Inflammatory macrophage (primary cell): ENCODE measurements at regions not wholly inside any gene's neighbourhood (a gene's known extent, or its start where the extent isn't known, plus 50 kb on each side); places are given as distances from the start of the nearest gene placed in this dataset.
"Not testable (repeated sequence)": the region's sequence is repeated elsewhere in the genome, so short reads cannot be mapped to it uniquely, and the experiment has no call there.

Source experiments
- DNase-seq, 2 donors: peaks; one replicate each; pipeline ENCODE4 v3.0.0-alpha.2; 2020 to 2022

DNA sequence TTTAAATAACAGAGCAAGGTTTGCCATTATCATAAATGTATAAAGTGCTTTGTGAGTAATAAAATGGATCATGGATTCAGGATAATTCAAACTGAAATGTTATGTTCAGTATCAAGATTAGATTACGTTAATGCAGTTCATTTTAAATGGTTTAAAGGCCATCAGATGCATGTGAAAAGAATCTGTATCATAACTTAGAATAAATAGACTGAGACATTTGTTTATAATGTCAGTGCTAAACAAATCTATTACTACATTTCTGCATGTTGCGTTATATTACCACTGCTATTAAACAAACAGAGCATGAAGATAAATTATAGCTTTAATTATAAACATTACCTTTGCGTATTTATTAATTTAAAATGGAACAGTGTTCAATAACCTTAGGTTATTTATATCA, 160.2 kb downstream of the TOX3 start:
- no peak for DNase-seq

DNA sequence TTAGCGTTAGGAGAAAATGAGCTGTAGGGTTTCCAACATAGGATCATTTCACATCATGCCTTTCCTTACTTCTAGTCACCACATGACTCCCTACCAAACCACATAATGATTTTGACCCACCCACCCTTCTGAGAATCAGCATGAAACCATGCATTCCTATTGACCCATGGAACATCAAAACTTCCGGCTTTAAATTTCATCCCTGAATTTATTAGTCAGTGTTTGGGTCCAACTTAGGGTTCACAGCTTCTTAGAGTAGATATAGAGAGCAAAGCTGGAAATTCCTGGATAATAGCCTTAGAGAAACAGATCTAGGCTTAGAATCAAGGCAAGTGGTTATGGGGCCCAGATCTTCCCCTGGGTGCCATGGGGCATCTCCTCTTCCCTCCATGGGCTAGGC, 162.6 kb downstream of the TOX3 start:
- DNase-seq: no peak

DNA sequence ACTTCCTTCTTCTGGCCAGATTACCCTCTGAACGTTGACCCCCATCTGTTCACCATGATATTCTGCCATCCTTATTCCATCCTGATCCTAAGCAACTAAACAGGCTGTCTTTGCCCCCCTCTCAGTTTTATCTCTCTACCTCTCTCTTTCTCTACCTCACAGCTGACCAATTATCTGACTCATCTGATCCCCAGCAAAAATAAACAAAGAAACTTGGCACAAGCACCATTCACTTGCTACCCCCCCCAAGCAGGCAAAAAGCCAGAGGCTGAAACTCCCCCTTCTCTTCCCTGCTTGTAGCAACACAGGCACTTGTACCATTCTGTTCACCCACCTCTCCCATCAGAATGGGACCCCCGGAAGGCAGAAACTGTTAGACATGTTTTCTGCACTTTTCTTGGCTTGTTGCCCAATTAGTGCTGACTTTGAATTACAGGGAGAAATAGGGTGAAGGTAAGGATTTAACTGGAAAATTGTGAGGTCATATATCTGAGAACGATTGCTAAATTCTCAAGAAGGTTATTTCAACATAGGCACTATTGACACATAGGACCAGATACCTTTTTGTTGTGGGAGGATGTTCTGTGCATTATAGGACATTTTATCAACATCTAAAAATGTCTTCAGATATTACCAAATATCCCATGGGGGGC, 163.2 kb downstream of the TOX3 start:
- DNase-seq: no peak

DNA sequence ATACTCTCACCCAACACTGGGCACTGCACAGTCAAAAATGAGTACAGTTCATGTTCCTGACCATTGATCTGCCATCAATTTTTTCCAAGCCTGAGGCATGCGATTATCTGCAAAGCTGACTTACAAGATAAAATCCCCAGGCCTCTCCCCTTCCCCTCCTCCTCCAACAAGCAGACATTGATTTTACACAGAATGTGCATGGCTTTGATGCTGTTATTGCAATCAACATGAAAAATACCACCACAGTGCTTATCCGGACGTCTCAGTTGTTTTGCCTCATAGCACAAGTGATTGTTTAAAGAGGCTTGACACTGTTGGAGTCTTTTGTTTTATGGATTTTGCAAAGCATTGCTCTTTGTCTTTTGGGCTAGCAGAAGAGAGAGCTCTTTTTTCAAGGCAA, 163.8 kb downstream of the TOX3 start:
- no peak for DNase-seq

DNA sequence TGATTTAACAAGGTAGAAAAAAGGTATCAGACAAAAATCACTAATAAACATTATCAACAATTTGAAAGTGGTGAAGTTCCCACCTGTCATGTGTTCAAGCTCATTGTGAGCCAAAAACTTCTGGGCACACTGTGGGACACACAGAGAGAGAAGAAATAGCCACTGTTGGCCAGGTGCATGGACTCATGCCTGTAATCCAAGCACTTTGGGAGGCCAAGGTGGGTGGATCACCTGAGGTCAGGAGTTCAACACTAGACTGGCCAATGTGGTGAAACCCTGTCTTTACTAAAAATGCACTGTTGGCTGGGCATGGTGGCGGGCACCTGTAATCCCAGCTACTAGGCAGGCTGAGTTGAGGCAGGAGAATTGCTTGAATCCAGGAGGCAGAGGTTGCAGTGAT, 167.4 kb downstream of the TOX3 start:
- no peak for DNase-seq

DNA sequence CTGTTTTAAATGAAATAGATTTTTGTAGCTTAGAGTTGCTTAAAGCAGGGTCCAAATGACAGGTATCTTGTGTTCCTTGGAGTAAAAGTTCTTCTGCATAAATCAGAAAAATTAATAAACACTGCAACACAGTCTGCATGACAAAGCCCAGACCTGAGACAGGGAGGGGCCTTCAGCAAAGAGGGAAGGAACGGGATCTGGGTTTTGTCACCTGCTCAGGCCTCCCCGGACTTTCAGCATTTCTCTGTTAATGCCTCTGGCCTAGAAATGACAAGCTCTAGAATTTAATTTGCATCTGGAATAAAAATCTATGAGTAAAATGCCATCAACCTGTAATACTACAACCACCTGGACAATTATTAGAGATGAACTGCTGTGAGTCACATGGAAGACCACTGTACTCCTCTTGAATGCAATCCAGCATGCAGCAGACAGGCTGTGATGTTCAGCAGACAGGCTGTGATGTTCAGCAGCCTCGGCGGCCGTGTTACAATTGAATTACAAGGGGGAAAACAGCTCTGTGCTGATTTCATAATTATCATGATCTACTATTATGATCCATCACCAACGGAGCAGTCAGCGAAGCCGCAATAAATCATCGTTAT, 170.2 kb downstream of the TOX3 start:
- no peak for DNase-seq

DNA sequence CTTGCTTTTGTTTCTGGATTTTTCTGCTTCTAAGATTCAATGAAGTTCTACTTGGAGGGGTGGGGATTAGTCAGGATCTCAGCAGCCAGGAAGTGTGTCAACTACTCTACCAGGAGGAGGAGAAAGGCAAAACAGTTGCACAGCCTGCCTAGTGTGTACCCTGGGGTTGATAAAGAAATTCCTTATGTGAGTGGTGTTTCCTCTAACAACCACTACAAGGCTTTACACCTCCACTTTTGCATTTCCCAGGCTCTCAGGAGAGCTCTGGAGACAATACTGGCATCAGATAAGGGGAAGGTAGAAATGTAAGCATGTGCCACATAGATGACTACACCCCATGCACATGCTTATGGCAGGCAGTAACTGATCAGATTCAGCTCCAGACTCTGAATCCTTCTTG, 174.6 kb downstream of the TOX3 start:
- DNase-seq: no peak

DNA sequence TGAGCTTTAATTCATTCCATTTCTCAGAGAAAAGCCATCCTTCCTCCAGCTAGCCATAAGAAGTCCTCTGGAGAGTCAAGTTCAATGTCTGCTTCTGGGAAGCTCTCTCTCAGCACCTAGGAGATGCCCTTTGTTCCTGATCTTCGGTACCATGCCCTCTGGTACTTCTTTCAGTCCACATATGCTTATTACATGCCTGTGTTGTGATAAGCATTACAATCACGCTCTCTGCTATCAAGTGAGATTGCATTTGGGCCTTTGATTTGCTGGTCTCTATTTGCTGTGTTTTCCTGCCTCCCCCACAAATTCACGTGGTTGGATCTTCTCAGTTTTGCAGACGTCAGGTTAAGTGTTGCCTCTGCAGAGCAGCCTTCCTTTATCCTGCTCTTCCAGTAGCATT, 178.1 kb downstream of the TOX3 start:
- DNase-seq: no peak

DNA sequence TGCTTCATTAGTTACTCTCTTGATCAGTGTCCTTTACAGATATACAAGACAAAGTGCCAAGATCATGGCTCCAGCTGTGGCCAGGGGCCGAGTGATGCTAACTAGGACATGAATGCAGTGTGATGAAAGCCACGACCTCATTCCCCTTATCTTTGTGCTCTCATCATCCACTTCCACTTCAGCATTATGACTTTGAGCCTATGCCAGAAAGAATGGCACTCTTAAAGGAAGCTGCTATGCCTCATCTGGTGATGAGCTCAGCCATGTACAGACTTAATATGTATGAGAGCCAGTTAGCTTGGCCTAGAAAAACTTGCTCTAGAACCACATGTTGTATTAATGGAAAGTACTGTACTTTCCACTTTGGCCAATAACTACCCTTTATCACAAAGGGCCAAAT, 179.1 kb downstream of the TOX3 start:
- DNase-seq: no peak

DNA sequence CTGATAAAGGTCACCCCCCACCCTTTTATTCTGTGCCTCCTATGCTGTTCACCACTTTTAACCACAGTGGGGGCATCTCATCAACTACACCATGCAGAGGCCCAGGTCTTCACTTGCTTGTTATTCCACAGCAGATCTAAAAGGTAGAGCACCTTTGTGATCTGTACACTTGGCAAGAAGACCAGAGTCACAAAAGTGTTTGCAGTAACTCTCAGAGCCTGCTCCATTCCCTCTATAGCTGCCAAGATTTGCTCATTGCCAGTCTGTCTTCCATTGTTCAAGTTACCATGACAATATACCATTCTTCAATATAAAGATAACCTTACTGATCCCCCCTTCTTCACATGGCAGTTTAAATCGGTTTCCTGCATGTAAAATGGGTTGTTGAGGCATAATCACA, 180.0 kb downstream of the TOX3 start:
- DNase-seq: no peak

DNA sequence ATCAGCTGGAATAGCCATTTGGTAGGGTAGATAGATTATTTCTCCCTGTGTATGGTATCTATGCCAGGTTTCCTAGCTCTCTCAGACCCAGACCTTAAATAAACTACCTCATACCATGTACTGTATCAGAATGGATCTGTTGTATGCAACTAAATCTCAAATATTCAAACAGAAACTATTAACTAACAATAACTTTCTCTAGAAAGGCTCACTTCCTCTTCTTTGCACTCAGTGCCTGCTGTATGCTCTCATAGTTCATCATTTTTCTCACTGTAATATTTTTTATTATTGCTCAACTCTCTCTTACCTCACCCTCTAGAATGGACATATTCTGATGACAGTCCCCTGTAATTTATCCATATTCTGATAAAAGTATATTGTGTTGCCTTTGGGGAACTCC, 182.4 kb downstream of the TOX3 start:
- DNase-seq: peak in 1 of 2 donors; percentile 44

DNA sequence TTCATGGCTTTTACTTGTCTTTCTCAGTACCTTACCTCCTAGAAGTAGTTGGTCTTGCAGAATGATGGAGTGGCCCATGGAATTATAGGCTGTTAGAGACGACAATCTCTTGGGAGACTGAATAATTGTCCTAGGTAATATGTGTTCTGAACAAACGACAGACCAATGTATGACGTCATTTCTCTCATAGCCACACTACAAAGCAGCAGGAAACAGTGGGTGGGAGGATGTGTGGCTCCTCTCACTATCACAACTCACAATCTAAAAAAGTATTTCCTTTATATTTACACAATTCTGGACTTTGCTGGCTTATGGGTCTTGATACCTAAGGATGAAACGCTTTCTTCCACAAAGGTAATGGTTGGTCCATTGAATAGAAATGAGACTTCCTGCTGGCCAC, 183.9 kb downstream of the TOX3 start:
- DNase-seq: no peak

DNA sequence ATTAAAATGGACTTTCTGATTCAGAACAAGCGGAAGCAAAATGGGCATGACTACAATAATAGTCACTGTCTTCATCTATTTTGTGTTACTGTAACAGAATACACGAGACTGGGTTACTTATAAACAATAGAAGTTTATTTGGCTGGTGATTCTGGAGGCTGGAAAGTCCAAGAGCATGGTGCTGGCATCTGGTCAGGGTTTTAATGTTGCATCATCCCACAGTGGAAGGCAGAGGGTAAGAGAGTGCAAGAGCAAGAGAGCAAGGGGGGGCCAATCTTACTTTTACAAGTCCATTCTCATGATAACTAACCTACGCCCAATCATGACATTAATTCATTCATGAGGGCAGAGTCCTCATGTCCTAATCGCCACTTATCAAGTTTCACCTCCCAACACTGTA, 189.2 kb downstream of the TOX3 start:
- no peak for DNase-seq

DNA sequence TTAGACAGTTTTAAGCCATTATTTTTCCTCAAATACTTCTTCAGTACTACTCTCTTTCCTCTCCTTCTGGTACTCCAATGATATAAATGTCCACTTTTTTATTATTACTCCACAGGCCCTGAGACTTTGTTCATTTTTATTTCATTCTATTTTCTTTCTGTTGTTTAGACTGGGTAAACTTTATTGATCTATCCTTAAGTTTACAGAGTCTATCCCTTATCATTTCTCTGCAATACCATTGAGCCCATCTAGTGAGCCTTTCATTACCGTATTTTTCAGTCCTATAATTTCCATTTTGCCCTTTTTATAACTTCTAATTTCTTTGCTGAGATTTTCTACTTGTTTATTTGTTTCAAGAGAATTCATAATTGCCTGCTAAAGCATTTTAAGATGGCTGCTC, 193.7 kb downstream of the TOX3 start:
- no peak for DNase-seq

DNA sequence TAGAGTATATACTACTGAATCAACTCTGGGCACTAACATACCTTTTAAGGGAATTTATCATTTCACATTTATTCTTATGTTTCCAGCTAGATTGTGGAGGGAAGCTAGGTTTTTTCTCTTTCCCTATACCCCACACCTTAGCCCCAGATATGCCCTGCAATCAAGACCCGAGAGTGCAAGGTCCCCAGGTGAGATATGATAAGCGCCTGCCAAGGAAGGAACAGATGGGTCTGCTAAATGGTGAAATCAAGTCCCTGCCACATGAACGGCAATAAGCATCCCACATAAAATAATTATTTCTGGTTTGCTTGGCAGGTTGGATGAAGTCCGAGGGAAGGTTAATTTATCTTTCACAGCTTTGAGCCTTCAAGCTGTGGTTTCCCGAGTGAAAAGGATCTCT, 195.5 kb downstream of the TOX3 start:
- DNase-seq: no peak

DNA sequence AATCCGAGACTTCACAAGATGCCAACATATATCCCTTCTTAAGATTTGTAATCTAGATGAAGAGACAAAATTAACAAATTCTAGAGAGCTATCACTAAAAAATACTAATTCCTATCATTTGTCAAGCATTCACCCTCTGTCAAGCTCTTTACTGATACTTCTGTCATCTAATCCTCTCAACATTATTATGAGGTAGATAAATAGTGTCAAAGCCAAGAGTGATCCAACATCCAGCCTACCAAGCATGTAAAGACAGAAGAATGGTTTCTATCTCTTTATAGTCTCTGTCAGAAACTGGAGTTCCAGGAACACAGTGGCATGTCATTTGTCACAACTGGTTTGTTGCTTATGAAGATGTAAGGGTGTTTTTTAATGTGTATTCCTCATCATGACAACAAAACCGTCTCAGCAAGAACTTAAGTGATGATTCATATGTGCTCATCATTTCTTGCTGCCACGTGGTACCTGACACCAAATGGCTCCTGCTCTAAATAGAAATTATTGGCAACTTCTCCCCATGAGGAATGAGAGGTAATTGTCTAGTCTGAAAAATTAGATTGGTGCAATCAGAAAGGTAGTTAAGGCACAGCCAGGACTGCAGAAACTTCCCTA, 196.8 kb downstream of the TOX3 start:
- no peak for DNase-seq

DNA sequence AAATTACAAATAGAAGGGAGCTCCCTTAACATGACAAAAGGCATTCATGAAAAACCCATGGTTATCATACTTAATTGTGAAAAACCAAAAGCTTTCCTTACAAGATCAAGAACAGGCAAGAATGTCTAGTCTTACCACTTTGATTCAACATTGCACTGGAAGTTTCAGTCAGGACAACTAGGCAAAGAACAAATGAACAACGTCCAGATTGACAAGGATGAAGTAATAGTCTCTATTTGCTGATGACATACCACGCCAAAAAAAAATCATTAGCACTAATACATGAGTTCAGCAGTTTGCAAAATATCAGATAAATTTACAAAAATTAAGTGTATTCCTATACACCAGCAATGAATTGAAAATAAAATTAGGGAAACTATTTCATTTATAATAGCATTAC, 200.2 kb downstream of the TOX3 start:
- no peak for DNase-seq

DNA sequence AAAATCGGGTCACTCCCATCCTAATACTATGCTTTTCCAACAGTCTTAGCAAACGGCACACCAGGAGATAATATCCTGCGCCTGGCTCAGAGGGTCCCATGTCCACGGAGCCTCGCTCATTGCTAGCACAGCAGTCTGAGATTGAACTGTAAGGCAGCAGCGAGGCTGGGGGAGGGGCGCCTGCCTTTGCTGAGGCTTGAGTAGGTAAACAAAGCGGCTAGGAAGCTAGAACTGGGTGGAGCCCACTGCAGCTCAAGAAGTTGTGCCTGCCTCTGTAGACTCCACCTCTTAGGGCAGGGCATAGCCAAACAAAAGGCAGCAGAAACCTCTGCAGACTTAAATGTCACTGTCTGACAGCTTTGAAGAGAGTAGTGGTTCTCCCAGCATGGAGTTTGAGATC, 213.3 kb downstream of the TOX3 start:
- DNase-seq: not testable (repeated sequence)

DNA sequence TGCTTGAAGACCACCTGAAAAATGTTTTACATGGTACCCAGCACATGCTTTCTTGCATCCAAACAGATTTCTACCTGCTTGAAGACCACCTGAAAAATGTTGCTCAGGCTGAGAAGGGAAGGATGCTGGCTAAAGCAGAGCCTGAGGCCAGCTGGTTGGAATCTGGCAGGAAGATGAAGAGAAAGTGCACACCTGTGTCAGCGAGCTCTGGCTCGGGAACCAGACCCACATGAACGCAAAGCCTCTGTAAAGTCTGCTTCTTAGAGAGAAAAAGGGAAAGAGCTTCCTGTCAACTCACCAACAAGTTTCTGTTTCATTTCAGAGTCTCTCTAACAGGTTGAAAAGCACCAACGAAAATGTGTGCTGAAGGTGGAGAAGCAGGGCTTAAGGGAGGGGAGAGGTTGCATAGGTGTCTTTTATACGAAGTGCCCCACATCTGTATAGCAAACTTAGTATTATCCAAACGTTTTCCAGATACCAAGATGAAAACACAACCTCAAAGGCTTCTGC, 226.0 kb downstream of the TOX3 start:
- no peak for DNase-seq

DNA sequence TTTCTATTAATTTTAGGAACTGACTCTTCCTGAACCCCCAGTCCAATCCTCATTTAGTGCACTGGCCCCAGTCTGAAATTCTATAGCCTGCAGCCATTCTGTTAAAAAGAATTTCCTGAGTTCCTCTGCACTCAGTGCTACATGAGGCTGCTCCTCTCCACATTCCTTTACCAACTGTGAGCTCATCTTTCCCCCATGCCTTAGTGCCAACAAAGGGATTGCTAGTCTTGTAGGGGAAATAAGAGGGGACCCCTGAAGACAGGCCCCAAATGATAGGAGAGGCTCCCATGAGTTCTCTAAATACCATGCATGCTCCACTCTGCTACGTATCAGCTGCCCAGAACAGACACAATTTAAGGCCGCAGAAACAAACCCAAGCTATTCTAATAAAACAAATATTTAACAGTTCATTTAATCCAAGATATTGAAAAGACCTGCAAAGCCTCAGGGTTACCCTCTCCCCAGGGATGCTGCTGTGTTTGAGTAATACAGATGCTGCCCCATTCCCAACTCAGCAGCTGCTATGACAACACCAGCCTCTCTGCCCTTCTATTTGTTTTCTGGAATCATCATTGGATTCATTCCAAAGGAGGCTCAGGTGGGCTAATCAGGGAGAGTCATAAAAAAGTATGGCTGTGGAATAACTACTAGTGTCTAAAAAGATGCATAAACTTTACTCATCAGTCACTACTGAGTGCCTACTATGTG, 228.5 kb downstream of the TOX3 start:
- DNase-seq: no peak

DNA sequence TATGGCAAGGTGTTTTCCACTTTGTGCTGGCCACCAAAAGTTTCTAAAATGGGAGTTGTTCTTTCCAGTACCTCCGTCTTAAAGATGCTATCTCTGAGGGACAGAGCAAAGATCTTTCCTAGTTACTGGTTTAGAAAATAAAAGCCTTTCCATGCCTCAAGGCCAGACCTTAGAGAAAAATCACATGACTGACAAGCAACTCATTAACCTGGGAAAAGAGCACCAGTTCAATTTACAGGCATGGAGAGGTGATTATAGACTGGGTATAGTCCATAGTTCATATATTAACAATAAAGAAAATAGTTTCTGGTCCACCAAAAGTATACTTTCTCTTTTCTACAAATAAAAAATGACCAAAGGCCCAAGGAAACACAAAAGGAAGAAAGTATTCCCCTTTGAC, 230.7 kb downstream of the TOX3 start:
- DNase-seq: no peak

DNA sequence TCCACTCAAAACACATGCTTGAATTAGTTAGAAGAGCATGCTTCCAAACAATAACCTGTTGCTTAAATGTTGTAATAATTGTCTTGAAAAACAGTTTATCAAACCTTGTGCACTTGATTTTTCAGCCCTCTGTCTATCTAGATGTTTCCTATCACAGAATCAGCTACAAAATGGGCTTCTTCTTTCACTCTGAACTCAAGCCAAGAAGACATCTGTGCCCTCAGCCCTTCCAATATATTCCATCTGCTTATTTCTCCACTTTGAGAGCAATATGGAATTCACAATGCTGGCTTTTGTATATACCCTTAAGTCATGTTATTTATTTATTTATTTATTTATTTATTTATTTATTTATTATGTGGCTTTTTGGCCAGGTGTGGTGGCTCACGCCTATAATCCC, 234.2 kb downstream of the TOX3 start:
- no peak for DNase-seq
